ENCODE measurements at regions not wholly inside any gene's neighbourhood (a gene's known extent, or its start where the extent isn't known, plus 50 kb on each side); places are given as distances from the start of the nearest gene placed in this dataset.

GRCh38 chr14:26286913-26287205 lies 311.0 kb downstream of the NOVA1 start:
- TF ChIP-seq EZH2 (IDR thresholded peaks at IDR 0.05; ENCODE audit: borderline replicate concordance, low read depth, low read length, poor library complexity, severe bottlenecking) (no peak), CTCF (conservative IDR thresholded peaks at IDR 0.05; ENCODE audit: low read depth, low read length) (no peak)

All from A673 (cell line).